ENCODE measurements at regions not wholly inside any gene's neighbourhood (a gene's known extent, or its start where the extent isn't known, plus 50 kb on each side); places are given as distances from the start of the nearest gene placed in this dataset.

DNA sequence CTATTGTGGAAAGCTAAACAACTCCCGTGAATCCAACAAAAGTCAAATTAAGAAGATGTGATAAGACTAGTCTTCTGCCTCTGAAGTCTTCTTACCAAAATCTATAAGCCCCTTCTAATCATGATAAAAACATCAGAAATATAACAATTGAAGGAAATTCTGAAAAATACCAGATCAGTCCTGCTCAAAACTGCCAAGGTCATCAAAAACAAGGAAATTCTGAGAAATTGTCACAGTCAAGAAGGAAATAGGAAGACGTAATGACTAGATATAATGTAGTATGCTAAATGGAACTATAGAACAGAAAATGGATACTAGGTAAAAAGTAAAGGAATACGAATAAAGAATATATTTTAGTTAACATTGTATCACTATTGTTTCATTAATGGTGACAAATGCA, 314.0 kb downstream of the TMX3 start:
- TF ChIP-seq SIN3A (IDR thresholded peaks at IDR 0.05; ENCODE audit: borderline replicate concordance, insufficient read depth, low read length) (no peak), POLR2AphosphoS5 (IDR thresholded peaks at IDR 0.05; ENCODE audit: low read depth, low read length) (no peak), TAF1 (IDR thresholded peaks at IDR 0.05; ENCODE audit: borderline replicate concordance, insufficient read depth, low read length) (no peak)
- TF ChIP-seq, protein P1, sequence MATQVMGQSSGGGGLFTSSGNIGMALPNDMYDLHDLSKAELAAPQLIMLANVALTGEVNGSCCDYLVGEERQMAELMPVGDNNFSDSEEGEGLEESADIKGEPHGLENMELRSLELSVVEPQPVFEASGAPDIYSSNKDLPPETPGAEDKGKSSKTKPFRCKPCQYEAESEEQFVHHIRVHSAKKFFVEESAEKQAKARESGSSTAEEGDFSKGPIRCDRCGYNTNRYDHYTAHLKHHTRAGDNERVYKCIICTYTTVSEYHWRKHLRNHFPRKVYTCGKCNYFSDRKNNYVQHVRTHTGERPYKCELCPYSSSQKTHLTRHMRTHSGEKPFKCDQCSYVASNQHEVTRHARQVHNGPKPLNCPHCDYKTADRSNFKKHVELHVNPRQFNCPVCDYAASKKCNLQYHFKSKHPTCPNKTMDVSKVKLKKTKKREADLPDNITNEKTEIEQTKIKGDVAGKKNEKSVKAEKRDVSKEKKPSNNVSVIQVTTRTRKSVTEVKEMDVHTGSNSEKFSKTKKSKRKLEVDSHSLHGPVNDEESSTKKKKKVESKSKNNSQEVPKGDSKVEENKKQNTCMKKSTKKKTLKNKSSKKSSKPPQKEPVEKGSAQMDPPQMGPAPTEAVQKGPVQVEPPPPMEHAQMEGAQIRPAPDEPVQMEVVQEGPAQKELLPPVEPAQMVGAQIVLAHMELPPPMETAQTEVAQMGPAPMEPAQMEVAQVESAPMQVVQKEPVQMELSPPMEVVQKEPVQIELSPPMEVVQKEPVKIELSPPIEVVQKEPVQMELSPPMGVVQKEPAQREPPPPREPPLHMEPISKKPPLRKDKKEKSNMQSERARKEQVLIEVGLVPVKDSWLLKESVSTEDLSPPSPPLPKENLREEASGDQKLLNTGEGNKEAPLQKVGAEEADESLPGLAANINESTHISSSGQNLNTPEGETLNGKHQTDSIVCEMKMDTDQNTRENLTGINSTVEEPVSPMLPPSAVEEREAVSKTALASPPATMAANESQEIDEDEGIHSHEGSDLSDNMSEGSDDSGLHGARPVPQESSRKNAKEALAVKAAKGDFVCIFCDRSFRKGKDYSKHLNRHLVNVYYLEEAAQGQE (IDR thresholded peaks at IDR 0.05; ENCODE audit: insufficient read depth in 1 of 2, low read depth in 2 of 2, low read length in 2 of 2) = no peak
